ENCODE measurements at regions not wholly inside any gene's neighbourhood (a gene's known extent, or its start where the extent isn't known, plus 50 kb on each side); places are given as distances from the start of the nearest gene placed in this dataset.
"Not testable (repeated sequence)": the region's sequence is repeated elsewhere in the genome, so short reads cannot be mapped to it uniquely, and the experiment has no call there.

GRCh38 chr13:40350283-40350992, 316.0 kb downstream of the FOXO1 start:
- no peak for DNase-seq

- no peak for DNase-seq
These were observed 314.7 kb downstream of the FOXO1 start for GRCh38 chr13:40351537-40352379.

DNA sequence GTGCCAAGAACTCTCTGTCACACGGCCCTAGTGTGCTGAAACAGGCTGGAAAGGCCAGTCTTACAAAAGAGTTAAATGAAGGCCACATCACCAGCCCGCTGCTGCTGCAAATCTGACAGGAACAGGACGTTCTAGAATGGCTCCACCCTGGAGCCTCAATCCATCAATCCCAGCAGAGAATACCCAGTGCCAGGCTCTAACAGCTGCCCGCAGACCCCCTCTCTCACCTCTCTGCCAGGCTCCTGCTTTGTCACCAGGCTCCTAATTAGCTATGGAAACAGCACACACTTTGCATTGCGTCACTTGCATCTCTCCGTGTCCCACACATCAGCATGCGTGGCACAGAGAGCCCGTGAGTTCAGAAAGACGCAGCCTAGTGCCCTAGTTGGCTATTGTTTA, 314.1 kb downstream of the FOXO1 start:
- DNase-seq, result no peak

DNA sequence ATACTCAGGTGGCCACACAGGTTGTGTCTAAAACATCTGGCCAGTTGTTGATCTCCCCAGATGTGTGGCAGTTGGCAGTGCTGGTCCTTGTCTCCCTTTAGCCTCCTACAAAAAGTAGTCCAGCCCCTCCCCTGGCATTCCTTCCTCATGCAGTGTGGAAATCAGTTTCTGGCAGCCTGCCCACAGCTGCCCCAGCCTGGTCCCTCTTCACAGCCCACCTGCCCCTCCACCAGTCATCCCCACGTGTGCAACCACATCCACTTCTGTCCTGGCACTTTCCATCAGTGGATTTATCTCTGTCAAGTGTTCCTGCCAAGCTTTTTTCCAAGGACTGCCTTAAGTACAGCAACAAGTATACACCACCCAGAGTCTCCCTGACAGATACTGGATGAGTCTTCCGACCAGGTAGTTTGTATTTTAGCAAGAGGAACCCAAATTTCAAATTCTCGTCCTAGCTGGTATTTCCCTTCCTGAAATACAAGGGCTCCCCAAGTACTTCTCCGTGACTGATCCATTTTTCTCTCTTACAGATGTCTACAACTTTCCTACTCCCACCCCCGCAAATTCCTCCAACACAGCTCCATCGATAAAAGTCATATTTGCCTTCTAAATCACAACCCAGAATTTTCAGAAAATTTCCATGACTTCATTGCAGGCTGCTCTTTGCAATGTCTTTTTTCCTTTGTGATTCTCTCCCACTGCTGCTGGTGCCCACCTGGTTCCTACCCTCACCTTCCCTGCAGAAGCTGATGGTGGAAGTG, 313.5 kb downstream of the FOXO1 start:
- DNase-seq, result no peak

- no peak for DNase-seq
These were observed 311.2 kb downstream of the FOXO1 start for GRCh38 chr13:40355126-40355724.

DNA sequence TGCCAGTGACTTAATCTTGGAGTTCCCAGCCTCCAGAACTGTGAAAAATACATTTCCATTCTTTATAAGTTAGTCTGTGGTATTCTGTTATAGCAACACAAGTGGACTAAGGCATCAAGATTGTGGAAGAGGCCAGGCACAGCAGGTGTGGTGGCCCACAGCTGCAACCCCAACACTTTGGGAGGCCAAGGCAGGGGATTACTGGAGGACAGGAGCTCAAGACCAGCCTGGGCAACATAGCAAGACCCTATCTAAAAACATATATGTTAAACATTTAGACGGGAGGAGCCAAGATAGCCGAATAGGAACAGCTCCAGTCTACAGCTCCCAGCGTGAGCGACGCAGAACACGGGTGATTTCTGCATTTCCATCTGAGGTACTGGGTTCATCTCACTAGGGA, 310.4 kb downstream of the FOXO1 start:
- no peak for DNase-seq

GRCh38 chr13:40356458-40356857, 310.0 kb downstream of the FOXO1 start:
- not testable (repeated sequence) for DNase-seq

DNA sequence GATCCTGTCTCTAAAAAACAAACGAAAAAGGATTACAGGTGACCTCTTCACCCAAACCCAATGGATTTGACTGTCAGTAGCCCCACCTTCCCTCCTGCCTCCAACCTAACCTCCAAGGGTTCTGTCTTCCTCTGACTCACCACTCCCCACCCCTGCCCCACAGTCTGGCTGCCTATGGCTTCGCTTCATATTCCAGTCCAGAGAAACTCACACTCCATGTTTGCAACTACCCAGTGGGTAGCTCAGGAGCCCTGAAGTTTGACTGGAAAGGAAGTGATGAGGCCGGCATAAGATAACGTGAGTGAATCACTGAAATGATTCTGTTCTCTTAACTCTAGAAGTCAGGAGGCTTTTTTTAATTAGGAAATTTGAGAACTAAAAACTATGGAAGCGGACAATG, 303.9 kb downstream of the FOXO1 start:
- no peak for DNase-seq

DNA sequence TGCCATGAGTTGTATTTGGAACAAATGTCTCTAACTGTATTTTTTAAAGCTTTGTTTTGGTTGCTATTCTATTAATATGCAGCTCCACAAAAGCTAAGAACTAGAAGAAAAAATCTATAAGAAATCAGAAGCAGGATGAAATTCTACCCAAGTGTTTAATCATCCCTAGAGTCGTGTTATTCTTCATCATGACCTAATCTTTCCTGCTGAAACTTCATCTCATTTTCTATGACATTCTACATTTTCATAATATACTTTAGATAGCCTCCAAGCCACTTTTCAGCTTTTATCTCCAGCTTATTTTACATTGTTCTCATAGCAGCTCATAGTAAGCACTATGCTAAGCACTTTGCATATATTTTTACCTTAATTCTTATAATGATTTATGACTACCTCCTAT, 302.8 kb downstream of the FOXO1 start:
- no peak for DNase-seq

GRCh38 chr13:40366119-40366518, 300.3 kb downstream of the FOXO1 start:
- no peak for DNase-seq

DNA sequence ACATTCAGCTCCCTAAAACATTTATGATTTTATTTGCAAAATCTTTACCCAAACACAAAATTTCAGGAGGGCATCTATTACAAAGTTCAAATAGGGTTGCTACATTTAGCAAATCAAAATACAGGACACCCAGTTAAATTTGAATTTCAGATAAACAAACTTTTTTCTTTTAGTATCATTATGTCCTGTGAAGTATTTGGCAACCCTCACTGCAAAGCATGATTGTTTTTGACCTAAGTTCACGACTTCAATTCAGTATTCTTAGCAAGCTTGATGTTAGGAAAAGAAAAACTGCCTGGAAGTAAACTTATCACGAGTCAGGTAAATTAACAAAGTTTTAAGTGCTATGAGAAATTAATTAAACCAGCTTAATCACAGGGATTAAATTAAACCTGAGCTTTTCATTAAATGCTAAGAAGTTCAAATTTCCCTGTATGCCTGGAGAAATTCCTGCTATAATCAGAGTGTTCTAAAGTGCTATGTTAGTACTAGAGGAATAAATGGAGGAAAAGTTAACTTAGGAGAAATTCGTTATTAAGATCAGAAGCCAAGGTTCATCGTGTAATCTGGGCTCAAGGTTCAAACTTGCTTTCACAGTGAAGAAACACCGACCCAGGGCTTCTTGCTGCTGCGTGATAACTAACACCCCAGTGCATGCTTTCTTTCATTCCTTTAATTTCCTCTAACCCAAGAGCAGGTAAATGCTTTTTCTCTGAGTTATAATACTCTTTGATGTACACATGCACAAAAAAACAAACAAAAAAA, 298.1 kb downstream of the FOXO1 start:
- no peak for DNase-seq

DNA sequence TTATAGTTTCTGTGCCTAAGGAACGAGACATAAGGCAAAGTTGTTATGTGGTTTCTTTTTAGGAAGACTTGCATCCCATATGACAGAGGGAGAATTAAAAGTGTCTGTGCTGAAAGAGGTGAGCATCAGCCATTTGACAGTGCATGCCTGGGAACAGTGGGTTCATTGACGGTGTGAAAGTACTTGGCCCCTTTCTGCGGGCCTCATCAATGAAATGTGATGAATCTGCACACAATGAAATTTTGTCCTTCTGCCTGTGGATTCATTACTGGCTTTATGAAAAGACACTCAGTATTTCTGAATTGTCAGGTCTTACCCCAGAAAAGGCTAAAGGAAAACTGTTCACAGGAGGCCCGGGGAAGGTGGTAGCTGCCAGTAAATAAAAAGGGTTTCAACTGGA, 295.8 kb downstream of the FOXO1 start:
- no peak for DNase-seq

DNA sequence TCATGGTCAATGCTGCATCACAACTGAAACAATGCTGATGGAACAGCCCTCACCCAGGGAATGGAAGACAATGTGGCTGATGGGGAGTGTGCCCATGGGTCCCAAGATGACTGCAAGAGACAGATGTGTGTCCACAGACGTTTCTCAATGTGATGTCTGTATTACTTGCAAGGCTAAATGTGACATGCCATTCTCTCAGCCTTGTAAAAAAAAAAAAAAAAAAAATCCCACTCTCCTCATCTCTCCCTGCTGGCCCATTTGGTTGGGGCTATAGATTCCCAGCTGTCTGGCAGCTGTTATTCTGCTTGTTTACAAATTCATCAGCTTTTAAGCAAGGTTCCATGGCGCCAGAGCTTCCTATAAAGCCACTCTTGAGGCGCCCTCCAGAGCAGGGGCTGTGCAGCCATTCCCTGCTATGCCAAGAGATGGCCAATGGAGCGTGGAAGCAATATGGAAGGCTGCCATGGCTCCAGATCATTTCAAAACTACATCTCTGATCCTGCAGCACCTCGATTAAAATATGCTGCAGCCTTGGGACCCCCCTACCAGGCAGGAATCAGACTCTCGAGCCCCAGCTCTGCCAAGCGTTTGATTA, 294.8 kb downstream of the FOXO1 start:
- DNase-seq, result no peak

DNA sequence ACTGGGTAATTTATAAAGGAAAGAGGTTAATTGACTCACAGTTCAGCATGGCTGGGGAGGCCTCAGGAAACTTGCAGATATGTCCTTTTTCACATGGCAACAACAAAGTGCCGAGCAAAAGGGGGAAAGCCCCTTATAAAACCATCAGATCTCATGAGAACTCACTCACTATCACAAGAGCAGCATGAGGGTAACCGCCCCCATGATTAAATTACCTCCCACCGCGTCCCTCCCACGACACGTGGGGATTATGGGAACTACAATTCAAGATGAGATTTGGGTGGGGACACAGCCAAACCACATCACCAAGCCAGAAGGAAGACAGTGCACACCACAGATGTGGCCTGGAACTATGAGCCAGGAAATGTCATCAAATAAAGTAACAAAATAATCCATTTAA, 292.8 kb downstream of the FOXO1 start:
- DNase-seq, result not testable (repeated sequence)

- DNase-seq, result no peak
These were observed 290.8 kb downstream of the FOXO1 start for GRCh38 chr13:40375489-40376171.

DNA sequence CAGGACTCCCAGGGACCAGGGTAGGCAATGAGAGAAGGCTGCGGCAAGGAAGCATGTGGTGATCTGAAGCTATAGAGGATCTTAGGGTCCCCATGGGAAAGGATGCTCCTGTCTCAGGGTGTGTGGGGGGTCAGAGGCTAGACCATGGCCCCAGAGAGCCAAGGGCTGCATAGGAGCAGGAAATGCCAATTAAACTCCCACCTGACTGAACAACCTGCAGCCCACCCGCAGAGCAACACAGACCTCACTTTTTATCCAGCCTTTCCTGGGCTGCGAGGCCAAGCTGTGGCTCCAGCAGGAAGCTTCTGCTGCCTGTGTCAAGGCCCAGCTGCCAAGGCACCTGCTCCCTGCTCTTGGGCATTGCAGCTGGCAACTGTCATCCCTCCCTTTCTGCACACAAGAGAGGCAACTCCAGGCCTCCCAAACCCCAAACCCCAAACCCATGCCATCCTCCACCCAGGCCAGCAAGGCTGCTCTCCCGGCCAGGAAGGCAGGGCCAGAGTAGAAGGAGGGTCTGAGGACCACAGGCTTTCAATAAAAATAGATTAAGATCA, 290.1 kb downstream of the FOXO1 start:
- no peak for DNase-seq

DNA sequence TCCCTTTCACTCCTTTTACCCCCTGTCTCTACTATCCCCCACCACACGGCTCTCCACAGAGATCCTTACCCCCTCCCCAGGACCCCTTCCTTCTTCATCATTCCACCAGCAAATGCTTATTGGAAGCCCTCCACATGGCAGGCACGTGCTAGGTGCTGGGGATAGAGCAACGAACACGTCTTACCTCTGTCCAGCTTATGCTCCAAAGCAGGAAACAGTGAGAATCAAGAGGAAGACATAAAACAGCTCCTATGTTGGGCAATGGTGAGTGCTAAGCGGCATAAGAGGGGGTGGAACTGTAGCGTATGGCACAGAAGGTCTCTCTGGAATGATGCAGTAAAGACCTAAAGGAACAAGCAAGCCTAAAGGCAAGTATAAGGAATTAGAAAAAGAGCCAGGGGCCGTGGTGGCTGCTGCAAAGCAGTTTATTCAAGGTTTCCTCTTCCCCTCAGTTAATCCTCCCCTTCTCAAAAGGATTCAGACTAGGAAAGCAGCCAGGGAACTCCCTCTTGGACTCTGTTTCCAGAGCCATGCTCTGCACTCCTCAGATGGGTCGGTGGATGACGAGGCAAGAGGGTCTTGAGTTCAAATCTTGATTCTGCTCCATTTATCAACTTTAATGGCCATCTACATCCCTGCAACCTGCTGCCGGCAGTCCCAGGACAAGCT, 289.4 kb downstream of the FOXO1 start:
- no peak for DNase-seq

GRCh38 chr13:40377783-40378182, 288.7 kb downstream of the FOXO1 start:
- no peak for DNase-seq

DNA sequence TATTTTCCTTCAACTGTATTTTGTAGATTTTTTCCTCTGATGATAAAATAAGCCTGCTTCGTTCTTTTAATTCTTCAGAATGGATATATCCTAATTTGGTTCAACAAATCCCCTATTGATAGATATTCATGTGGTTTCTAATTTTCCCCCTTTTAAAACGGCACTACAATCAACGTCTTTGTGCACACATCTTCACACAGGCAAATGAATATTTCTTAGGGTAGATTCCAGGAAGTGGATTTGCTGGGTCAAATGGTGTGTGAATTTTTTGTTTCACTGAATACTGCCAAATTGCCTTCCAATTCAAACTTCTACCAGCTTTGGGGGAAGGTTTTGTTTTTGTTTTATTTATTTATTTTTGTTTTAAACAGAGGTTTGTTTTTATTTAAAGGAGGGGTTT, 287.2 kb downstream of the FOXO1 start:
- DNase-seq, result no peak

DNA sequence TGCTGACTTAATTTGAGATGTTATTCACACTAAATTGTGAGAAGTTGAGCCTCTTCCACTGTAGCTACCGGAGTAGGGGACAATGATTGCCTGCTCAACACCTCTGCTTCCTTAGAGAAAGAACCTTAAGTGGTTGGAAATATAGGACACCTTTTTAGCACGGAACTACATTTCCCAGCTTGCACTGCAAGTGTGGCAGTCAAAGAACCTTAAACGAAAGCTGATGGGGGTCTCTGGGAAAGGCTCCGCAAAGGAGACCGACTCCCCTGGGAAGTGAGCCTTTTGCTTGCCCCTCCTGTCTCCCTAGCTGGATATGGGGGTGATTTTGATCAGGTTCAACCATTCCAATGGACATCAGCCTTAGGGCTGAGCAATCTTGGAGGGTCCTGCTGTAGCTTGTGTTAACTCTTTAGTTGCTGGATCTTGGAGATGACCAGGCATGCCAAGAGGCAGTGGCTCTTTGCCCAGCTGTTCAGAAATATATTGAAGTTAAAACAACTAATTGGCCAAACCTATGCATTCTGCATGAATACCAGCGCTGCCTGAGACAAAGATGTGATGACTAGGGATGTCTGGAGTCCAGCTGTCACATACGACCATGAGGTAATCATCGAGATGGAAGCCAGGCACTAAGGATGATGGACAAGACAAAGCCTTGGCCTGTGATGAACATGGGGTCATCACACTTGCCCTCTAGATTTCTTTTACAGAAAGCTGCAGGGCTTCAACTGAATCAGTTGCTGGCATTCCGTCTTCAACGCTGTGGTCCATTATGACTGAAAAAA, 286.5 kb downstream of the FOXO1 start:
- no peak for DNase-seq
